Fibroblast of villous mesenchyme (primary cell): ENCODE measurements at regions not wholly inside any gene's neighbourhood (a gene's known extent, or its start where the extent isn't known, plus 50 kb on each side); places are given as distances from the start of the nearest gene placed in this dataset.
"Not testable (repeated sequence)": the region's sequence is repeated elsewhere in the genome, so short reads cannot be mapped to it uniquely, and the experiment has no call there.

ENCODE experiments used
- DNase-seq: peaks from one replicate; pipeline ENCODE4 v3.0.0-alpha.2; 2010; ENCODE audit warnings: low read depth
- H3K4me3 ChIP-seq: 2 replicates; pipeline ENCODE4 v1.5.1; 2011; ENCODE audit warnings: low read depth, mild to moderate bottlenecking, low read length
- TF ChIP-seq, protein P1 (sequence below): IDR thresholded peaks from 2 replicates; pipeline ENCODE4 v1.5.1; 2012; ENCODE audit warnings: low read depth, mild to moderate bottlenecking, low read length; ENCODE audit not compliant: insufficient read depth

DNA sequence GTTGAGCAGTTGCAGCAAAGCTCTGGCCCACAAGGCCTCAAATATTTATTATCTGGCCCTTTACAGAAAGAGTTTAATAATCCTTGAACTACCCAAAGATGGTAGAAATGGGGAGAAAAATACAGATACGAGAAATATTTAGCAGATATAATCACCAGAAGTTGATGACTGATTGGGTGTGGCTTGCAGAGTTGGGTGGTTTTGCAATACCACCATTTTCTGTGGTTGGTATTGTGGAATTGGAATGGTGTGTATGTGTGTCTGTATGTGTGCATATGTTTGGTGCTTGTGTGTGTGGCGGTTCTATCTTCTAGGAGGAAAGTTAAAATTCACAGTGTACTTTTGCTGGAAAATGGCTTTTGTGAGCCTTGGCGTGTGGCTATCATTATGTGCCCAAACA is 85.4 kb upstream of the MANSC4 start:
- DNase-seq = peak; percentile 90
- no peak overlapping the region for H3K4me3 ChIP-seq

DNA sequence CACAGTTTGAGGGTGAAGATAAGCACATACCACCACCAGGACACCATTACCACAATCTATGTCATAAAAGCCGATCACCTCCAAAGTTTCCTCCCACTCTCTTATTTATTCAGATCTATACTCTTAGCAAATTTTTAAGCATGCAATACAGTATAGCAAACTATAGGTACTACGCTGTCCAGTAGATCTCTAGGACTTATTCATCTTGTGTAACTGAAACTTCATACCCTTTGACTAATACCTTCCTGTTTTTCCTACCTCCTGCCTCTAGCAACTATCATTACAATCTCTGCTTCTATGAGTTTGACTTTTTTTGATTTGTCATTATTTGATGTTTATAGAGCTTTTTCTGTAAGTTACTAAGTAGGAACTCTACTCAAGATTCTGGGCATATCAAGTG is 84.5 kb upstream of the MANSC4 start:
- H3K4me3 ChIP-seq = no peak overlapping the region
- TF ChIP-seq, protein P1, sequence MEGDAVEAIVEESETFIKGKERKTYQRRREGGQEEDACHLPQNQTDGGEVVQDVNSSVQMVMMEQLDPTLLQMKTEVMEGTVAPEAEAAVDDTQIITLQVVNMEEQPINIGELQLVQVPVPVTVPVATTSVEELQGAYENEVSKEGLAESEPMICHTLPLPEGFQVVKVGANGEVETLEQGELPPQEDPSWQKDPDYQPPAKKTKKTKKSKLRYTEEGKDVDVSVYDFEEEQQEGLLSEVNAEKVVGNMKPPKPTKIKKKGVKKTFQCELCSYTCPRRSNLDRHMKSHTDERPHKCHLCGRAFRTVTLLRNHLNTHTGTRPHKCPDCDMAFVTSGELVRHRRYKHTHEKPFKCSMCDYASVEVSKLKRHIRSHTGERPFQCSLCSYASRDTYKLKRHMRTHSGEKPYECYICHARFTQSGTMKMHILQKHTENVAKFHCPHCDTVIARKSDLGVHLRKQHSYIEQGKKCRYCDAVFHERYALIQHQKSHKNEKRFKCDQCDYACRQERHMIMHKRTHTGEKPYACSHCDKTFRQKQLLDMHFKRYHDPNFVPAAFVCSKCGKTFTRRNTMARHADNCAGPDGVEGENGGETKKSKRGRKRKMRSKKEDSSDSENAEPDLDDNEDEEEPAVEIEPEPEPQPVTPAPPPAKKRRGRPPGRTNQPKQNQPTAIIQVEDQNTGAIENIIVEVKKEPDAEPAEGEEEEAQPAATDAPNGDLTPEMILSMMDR = no peak
- no peak for DNase-seq

More for the DNA sequence above, 85.4 kb upstream of the MANSC4 start:
- TF ChIP-seq, protein P1 = no peak

DNA sequence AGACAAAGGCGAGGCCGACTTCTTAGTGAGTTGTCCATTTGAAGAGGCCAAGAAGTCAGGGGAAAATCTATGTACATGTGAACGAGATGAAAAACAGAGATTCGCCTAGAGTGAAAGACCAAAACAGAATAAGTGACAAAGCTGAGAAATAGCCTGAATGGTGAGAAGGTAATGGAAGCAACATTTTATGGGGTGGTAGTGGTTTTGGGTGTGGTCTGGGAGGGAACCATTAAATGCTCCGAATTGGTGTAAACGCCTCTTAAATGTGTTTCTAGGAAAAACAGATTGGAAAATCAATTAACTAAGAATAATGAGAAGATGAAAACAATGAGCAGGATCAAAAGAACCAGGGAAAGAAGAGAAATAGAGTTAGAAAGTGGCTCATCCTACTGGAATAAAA is 83.8 kb upstream of the MANSC4 start:
- TF ChIP-seq, protein P1 = no peak
- H3K4me3 ChIP-seq = no peak overlapping the region
- no peak for DNase-seq

DNA sequence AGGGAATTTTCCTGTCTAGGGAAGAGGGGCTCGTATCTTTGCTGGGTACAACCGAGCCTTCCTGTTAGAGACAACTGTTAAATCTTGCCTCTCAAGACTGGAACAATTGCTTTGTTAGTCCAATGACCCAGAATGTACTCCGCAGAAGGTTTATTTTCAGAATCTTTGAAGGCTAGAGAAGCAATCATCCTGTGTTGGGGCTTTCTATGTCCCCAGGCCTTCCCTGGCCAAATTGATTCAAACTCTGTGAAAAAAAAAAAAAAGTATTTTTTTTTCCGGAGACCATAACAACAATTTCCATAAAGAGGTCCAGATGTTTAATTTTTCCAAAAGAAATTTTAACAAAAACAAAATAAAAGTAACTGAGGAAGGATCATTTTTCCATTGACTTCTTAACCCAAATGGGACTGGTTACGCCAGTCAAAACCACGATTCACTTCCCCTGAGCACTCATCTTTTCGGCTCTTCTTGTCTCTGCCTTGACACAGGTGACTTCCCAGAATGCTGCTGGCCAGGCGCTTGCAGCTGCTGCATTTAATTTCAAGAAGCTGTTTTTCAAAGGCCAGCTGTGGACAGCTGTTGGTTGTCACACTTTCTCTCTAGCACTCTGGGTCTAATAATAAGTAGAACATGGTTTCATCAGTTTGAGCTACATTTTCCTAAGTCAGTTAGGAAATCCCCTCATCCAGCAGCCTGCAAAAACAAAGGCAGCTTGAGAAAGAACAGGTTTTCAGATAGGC is 81.6 kb upstream of the MANSC4 start:
- H3K4me3 ChIP-seq = no peak overlapping the region
- DNase-seq = peak; percentile 72
- TF ChIP-seq, protein P1 = no peak

DNA sequence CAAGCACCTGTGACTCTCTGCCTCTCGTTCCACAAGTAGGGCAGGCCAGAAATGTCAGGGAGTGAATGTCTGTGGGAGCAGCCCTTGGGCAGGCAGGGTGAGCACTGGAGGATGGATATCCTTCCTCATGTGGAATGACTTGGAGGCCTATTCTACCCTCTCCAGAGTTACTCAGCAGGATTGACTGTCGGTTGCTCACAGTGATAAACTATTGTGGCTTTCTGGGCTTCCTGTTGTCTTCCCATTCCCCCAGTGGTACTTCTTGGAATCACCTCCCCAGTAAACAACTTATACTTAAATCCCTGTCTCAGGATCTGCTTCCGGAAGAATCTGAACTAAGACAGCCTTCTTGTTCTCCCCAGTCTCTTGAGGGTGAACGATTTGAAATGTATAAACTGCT is 79.6 kb upstream of the MANSC4 start:
- no peak for DNase-seq
- no peak overlapping the region for H3K4me3 ChIP-seq
- TF ChIP-seq, protein P1 = peak; percentile 12

DNA sequence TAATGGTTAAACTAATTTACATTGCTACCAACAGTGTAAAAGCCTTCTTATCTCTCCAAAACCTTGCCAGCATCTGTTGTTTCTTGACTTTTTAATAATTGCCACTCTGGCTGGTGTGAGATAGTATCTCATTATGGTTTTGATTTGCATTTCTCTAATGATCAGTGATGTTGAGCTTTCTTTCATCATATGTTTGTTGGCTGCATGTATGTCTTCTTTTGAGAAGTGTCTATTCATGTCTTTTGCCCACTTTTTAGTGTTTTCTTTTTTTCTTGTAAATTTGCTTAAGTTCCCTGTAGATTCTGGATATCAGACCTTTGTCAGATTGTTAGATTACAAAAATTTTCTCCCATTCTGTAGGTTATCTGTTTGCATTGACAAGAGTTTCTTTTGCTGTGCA is 77.0 kb upstream of the MANSC4 start:
- DNase-seq, H3K4me3 ChIP-seq: not testable (repeated sequence)

DNA sequence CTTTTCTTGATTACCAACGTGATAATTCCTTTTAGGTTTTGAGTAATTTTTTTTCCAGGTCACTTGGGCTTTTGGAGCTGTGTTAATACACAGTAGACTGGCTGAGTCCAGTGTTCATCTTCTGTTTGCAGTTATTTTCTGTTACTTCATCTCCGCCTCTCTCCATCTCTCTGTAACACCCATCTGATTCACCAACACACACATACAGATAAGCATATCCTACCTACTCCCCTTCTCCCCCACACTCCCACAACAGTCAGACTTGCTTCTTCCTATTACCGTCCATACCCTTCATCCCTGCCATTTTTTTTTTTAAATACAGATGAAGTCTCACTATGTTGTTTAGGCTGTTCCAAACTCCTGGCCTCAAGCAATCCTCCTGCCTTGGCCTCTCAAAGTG is 72.7 kb upstream of the MANSC4 start:
- TF ChIP-seq, protein P1 = no peak
- no peak for DNase-seq
- no peak overlapping the region for H3K4me3 ChIP-seq
